RWPE1 (cell line): ENCODE measurements at regions not wholly inside any gene's neighbourhood (a gene's known extent, or its start where the extent isn't known, plus 50 kb on each side); places are given as distances from the start of the nearest gene placed in this dataset.

ENCODE experiments used
- CTCF ChIA-PET: fragments of 350-600 bp; sonication (Branson Sonifier 250); formaldehyde crosslinking; extraction: SDS; loops from one replicate; lab custom pipeline; 2021; lab: Yijun Ruan, JAX
- POLR2A ChIA-PET: fragments of 400-600 bp; formaldehyde crosslinking; extraction: SDS; loops from one replicate; lab custom pipeline; 2020; ENCODE audit warnings: antibody characterized with exemption; ENCODE audit not compliant: low non-redundant PET; lab: Yijun Ruan, JAX
- DNase-seq: peaks from one replicate; pipeline ENCODE4 v3.0.0; 2012; ENCODE audit warnings: low spot score
- H3K27ac ChIP-seq: fragments of 450-650 bp; 2 replicates; pipeline ENCODE4 v1.5.1; 2017
- CTCF ChIP-seq: fragments of 450-650 bp; conservative IDR thresholded peaks from 2 replicates; pipeline ENCODE4 v1.5.1; 2017; ENCODE audit warnings: low read depth, mild to moderate bottlenecking

GRCh38 chr5:105392710-105393149 lies 1830.1 kb upstream of the NUDT12 start:
- POLR2A ChIA-PET = no interaction called here
- no peak for DNase-seq
- CTCF ChIA-PET = no interaction called here
- H3K27ac ChIP-seq = no peak overlapping the region
- no peak for TF ChIP-seq CTCF

DNA sequence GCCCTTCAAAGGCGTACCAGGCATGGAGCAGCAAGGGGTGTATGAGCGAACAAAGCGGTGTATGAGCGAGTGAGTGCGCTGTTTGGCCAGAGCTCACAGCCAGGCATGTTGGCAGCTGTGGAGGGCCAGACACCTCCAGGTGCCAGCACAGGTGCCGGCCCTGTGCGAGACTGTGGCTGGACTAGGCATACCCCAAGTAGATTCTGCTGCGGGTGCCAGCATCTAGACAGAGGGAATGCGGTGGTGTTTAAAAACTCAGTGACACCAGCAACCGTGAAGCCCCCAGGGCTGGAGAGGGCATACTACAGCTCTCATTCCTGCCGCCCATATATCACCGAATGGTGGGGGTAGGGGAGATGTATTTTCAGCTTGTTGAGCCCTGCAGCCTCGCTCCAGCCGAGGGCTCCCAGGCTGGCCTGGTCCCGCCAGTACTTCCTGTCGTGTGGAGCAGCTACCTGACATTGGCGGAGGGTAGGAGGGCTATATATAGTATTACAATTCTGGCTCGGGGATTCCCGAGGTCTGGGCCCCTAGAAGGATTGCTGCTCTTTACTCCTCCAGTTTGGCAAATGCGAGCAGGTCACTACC lies 1829.6 kb upstream of the NUDT12 start:
- CTCF ChIA-PET = no interaction called here
- no peak overlapping the region for H3K27ac ChIP-seq
- DNase-seq = no peak
- POLR2A ChIA-PET = no interaction called here
- TF ChIP-seq CTCF = no peak

- no peak for TF ChIP-seq CTCF
- CTCF ChIA-PET = no interaction called here
- POLR2A ChIA-PET = no interaction called here
- DNase-seq = no peak
- no peak overlapping the region for H3K27ac ChIP-seq
Measured at GRCh38 chr5:105380126-105380525, 1817.5 kb upstream of the NUDT12 start.

- no peak for DNase-seq
- no peak overlapping the region for H3K27ac ChIP-seq
- ChIA-PET POLR2A (no interaction called here), CTCF (no interaction called here)
- no peak for TF ChIP-seq CTCF
Measured at GRCh38 chr5:105371169-105371568, 1808.6 kb upstream of the NUDT12 start.

GRCh38 chr5:105350486-105351140 lies 1788.0 kb upstream of the NUDT12 start:
- CTCF ChIA-PET = interaction anchor here (0.6 kb wide), 1 partner anchor 66 kb away, joined by 3 read pairs; no protein-coding TSS in a partner anchor
- no peak for TF ChIP-seq CTCF
- DNase-seq = no peak

GRCh38 chr5:105331558-105331957 lies 1769.0 kb upstream of the NUDT12 start:
- no peak overlapping the region for H3K27ac ChIP-seq
- ChIA-PET CTCF (no interaction called here), POLR2A (no interaction called here)
- TF ChIP-seq CTCF = no peak
- no peak for DNase-seq

More at GRCh38 chr5:105350486-105351140, 1788.0 kb upstream of the NUDT12 start:
- POLR2A ChIA-PET = no interaction called here
- no peak overlapping the region for H3K27ac ChIP-seq
